Activated B cell treated with CpG ODN at 0.5 μM for 24 hours (primary cell): ENCODE measurements at regions not wholly inside any gene's neighbourhood (a gene's known extent, or its start where the extent isn't known, plus 50 kb on each side); places are given as distances from the start of the nearest gene placed in this dataset.

ENCODE experiments used
- ATAC-seq: fragments of 200-7000 bp; cut with Tn5 transposase; one replicate; pipeline ENCODE4 v1.10.0; 2021; ENCODE audit warnings: low read depth, mild to moderate bottlenecking, moderate library complexity
- CTCF ChIA-PET: fragments of 350-600 bp; sonication (Branson Sonifier 250); formaldehyde crosslinking; loops from one replicate; lab custom pipeline; 2021; ENCODE audit warnings: antibody characterized with exemption; lab: Charles Lee
- POLR2A ChIA-PET: fragments of 350-600 bp; sonication (Branson Sonifier 250); formaldehyde crosslinking; loops from one replicate; lab custom pipeline; 2021; ENCODE audit warnings: antibody characterized with exemption; lab: Charles Lee
- DNase-seq: peaks from one replicate; pipeline ENCODE4 v3.0.0; 2022
- H3K27ac Mint-ChIP-seq: one replicate; pipeline ENCODE4 v1.8.0; 2020; ENCODE audit warnings: mixed read lengths
- H3K27me3 Mint-ChIP-seq: one replicate; pipeline ENCODE4 v1.8.0; 2021; ENCODE audit warnings: mixed read lengths
- H3K36me3 Mint-ChIP-seq: one replicate; pipeline ENCODE4 v1.8.0; 2021; ENCODE audit warnings: low read depth, mixed read lengths
- H3K4me1 Mint-ChIP-seq: one replicate; pipeline ENCODE4 v1.8.0; 2021; ENCODE audit warnings: mixed read lengths
- H3K4me3 Mint-ChIP-seq: one replicate; pipeline ENCODE4 v1.8.0; 2020; ENCODE audit warnings: mild to moderate bottlenecking, mixed read lengths
- H3K9me3 Mint-ChIP-seq: one replicate; pipeline ENCODE4 v1.8.0; 2020; ENCODE audit warnings: mixed read lengths
- intact Hi-C: fragments of 100-400 bp; cut with micrococcal nuclease; formaldehyde crosslinking; loops from one replicate; pipeline ENCODE4 v1.15.1; 2024
- TF ChIP-seq, protein P1 (sequence below): fragments of 200-600 bp; IDR thresholded peaks from one replicate; pipeline ENCODE4 v1.8.0; 2022; ENCODE audit warnings: antibody characterized with exemption, mild to moderate bottlenecking

GRCh38 chr12:131330106-131330815, 376.6 kb downstream of the ADGRD1 start:
- Mint-ChIP-seq H3K27ac (no peak overlapping the region), H3K27me3 (peaks cover 2% of the 10 kb centered on the region), H3K9me3 (no peaks in the 10 kb centered on the region), H3K36me3 (no peaks in the 10 kb centered on the region), H3K4me1 (no peaks in the 10 kb centered on the region), H3K4me3 (no peak overlapping the region)
- ATAC-seq (no peak), DNase-seq (no peak)
- ChIA-PET CTCF (no interaction called here), POLR2A (no interaction called here)
- TF ChIP-seq, protein P1, sequence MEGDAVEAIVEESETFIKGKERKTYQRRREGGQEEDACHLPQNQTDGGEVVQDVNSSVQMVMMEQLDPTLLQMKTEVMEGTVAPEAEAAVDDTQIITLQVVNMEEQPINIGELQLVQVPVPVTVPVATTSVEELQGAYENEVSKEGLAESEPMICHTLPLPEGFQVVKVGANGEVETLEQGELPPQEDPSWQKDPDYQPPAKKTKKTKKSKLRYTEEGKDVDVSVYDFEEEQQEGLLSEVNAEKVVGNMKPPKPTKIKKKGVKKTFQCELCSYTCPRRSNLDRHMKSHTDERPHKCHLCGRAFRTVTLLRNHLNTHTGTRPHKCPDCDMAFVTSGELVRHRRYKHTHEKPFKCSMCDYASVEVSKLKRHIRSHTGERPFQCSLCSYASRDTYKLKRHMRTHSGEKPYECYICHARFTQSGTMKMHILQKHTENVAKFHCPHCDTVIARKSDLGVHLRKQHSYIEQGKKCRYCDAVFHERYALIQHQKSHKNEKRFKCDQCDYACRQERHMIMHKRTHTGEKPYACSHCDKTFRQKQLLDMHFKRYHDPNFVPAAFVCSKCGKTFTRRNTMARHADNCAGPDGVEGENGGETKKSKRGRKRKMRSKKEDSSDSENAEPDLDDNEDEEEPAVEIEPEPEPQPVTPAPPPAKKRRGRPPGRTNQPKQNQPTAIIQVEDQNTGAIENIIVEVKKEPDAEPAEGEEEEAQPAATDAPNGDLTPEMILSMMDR, result no peak
- intact Hi-C loops, result no loop called here

DNA sequence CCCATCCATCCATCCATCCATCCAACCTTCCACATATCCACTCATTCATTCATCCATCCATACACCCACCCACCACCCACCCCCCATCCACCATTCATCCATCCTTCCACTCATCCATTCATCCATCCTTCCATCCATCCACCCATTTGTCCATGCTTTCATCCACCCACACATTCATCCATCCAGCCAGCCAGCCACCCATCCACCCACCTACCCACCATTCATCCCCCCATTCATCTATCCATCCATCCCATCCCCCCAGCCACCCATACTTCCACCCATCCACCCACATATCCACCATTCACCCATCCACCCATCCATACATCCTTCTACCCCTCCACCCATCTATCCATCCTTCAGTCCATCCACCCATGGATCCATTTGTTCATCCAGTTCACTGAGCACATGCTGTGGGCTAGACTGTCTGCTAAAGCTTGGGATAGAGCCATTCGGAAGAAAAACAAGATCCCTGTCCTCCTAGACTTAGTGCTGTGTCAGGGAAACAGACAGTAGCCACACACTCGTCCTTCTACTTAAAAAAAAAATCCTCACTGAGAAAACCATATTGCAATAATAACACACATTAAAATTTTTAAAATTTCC, 377.5 kb downstream of the ADGRD1 start:
- Mint-ChIP-seq H3K27ac (no peak overlapping the region), H3K4me3 (no peak overlapping the region), H3K9me3 (no peaks in the 10 kb centered on the region), H3K4me1 (no peaks in the 10 kb centered on the region), H3K27me3 (peaks cover 2% of the 10 kb centered on the region), H3K36me3 (no peaks in the 10 kb centered on the region)
- CTCF ChIA-PET, result no interaction called here
- TF ChIP-seq, protein P1, result no peak
- intact Hi-C loops, result no loop called here
- no peak for DNase-seq
- POLR2A ChIA-PET, result no interaction called here
- no peak for ATAC-seq

- no peak for ATAC-seq
- TF ChIP-seq, protein P1, result no peak
- intact Hi-C loops, result no loop called here
- no peak overlapping the region for H3K27ac Mint-ChIP-seq
- ChIA-PET CTCF (no interaction called here), POLR2A (no interaction called here)
- peaks cover 3% of the 10 kb centered on the region for H3K27me3 Mint-ChIP-seq
- H3K4me1 Mint-ChIP-seq, result no peaks in the 10 kb centered on the region
- no peak for DNase-seq
- H3K9me3 Mint-ChIP-seq, result no peaks in the 10 kb centered on the region
- no peak overlapping the region for H3K4me3 Mint-ChIP-seq
- no peaks in the 10 kb centered on the region for H3K36me3 Mint-ChIP-seq
Observed at GRCh38 chr12:131332224-131332623, 378.5 kb downstream of the ADGRD1 start.

- POLR2A ChIA-PET, result no interaction called here
- H3K4me3 Mint-ChIP-seq, result no peak overlapping the region
- DNase-seq (no peak), ATAC-seq (no peak)
- CTCF ChIA-PET, result no interaction called here
- no peaks in the 10 kb centered on the region for H3K9me3 Mint-ChIP-seq
- H3K27me3 Mint-ChIP-seq, result peaks cover 4% of the 10 kb centered on the region
- no peaks in the 10 kb centered on the region for H3K4me1 Mint-ChIP-seq
- no peaks in the 10 kb centered on the region for H3K36me3 Mint-ChIP-seq
- H3K27ac Mint-ChIP-seq, result no peak overlapping the region
- TF ChIP-seq, protein P1, result no peak
- intact Hi-C loops, result no loop called here
Observed at GRCh38 chr12:131333136-131333535, 377.8 kb upstream of the SFSWAP start.

GRCh38 chr12:131333621-131334440, 377.1 kb upstream of the SFSWAP start:
- Mint-ChIP-seq H3K27ac (no peak overlapping the region), H3K9me3 (no peaks in the 10 kb centered on the region), H3K27me3 (peaks cover 4% of the 10 kb centered on the region), H3K4me3 (no peak overlapping the region), H3K4me1 (no peaks in the 10 kb centered on the region), H3K36me3 (no peaks in the 10 kb centered on the region)
- CTCF ChIA-PET, result no interaction called here
- intact Hi-C loops, result no loop called here
- POLR2A ChIA-PET, result no interaction called here
- ATAC-seq (no peak), DNase-seq (no peak)
- TF ChIP-seq, protein P1, result no peak
